Esophagus squamous epithelium (tissue), 4 donors: ENCODE measurements at regions not wholly inside any gene's neighbourhood (a gene's known extent, or its start where the extent isn't known, plus 50 kb on each side); places are given as distances from the start of the nearest gene placed in this dataset.

Source experiments
- CTCF ChIP-seq, 6 experiments: fragments of 450-650 bp in 4 of 6; fragments of 200-600 bp in 2 of 6; sonication (generic) in 2 of 6; IDR thresholded peaks; one replicate each; pipeline ENCODE4 v1.5.1; 2016 to 2019; ENCODE audit warnings: antibody characterized with exemption in 6 of 6, mild to moderate bottlenecking in 4 of 6, moderate library complexity in 4 of 6
- POLR2A ChIP-seq, 4 donors: fragments of 450-650 bp; IDR thresholded peaks; one replicate each; pipeline ENCODE4 v1.6.1; 2017; ENCODE audit warnings: antibody characterized with exemption in 4 of 4, mild to moderate bottlenecking in 4 of 4, moderate library complexity in 3 of 4

- TF ChIP-seq CTCF (IDR thresholded peaks at IDR 0.05), result no peak
- TF ChIP-seq POLR2A (IDR thresholded peaks at IDR 0.05), result no peak
Measured at GRCh38 chr13:67519356-67519755, 289.2 kb upstream of the PCDH9 start.
